ENCODE measurements at regions not wholly inside any gene's neighbourhood (a gene's known extent, or its start where the extent isn't known, plus 50 kb on each side); places are given as distances from the start of the nearest gene placed in this dataset.

DNA sequence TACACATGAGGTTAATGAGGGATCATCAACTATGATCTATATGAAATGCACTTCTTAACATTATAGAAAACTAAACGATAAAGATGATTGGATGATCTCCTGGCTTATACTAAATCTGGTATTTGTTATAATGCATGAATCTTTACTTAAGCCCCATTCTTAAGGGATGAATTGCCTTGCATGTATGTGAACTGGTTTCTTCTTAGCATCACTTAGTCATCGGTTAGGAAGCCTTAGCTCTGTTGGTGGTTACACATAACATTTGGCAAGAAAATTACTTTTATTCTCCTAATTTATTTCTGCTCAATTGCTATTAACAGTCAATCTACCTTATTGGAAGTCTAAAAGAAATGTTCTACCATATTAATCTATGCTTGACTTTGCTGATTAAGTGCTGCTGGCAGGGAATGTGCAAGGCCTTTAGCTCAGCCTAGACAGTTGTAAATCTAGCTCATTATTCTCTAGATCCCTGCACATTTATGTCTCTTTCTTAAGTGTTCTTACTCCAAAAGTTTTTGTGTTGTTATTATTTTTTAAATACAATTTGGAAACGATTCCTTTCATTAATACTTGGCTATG is 356.0 kb downstream of the ZPLD1 start:
- TF ChIP-seq, protein P1, sequence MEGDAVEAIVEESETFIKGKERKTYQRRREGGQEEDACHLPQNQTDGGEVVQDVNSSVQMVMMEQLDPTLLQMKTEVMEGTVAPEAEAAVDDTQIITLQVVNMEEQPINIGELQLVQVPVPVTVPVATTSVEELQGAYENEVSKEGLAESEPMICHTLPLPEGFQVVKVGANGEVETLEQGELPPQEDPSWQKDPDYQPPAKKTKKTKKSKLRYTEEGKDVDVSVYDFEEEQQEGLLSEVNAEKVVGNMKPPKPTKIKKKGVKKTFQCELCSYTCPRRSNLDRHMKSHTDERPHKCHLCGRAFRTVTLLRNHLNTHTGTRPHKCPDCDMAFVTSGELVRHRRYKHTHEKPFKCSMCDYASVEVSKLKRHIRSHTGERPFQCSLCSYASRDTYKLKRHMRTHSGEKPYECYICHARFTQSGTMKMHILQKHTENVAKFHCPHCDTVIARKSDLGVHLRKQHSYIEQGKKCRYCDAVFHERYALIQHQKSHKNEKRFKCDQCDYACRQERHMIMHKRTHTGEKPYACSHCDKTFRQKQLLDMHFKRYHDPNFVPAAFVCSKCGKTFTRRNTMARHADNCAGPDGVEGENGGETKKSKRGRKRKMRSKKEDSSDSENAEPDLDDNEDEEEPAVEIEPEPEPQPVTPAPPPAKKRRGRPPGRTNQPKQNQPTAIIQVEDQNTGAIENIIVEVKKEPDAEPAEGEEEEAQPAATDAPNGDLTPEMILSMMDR (IDR thresholded peaks at IDR 0.05; ENCODE audit: control extremely low read depth in 1 of 3, insufficient read depth in 1 of 3, low read depth in 1 of 3, low read length in 3 of 3) = no peak
- TF ChIP-seq TAF1 (IDR thresholded peaks at IDR 0.05; ENCODE audit: low read depth, low read length) (no peak), KDM4A (IDR thresholded peaks at IDR 0.05; ENCODE audit: low read depth, low read length, severe bottlenecking) (no peak), EP300 (IDR thresholded peaks at IDR 0.05; ENCODE audit: borderline replicate concordance in 1 of 2, low read depth in 2 of 2, low read length in 2 of 2) (no peak), EZH2 (IDR thresholded peaks at IDR 0.05; ENCODE audit: low read depth, low read length, severe bottlenecking) (no peak), JUN (IDR thresholded peaks at IDR 0.05; ENCODE audit: low read depth, low read length) (no peak)
